ENCODE measurements at regions not wholly inside any gene's neighbourhood (a gene's known extent, or its start where the extent isn't known, plus 50 kb on each side); places are given as distances from the start of the nearest gene placed in this dataset.

- TF ChIP-seq REST (tag by site-specific recombination; IDR thresholded peaks at IDR 0.05), result no peak
- no peak for TF ChIP-seq ZBTB8A (tag by site-specific recombination; IDR thresholded peaks at IDR 0.05)
Measured at GRCh38 chr9:111720174-111720573, 58.8 kb downstream of the GNG10 start (continued).

Data from HEK293 (cell line).